MM.1S (cell line): ENCODE measurements at regions not wholly inside any gene's neighbourhood (a gene's known extent, or its start where the extent isn't known, plus 50 kb on each side); places are given as distances from the start of the nearest gene placed in this dataset.

Source experiments
- DNase-seq: peaks from one replicate; pipeline ENCODE4 v3.0.0-alpha.2; 2015
- H2AFZ ChIP-seq: fragments of 300-600 bp; sonication (generic); 2 replicates; pipeline ENCODE4 v1.6.0; 2016; ENCODE audit warnings: antibody characterized with exemption, low read length
- H3F3A ChIP-seq: fragments of 300-600 bp; sonication (generic); 2 replicates; pipeline ENCODE4 v1.6.1; 2016; ENCODE audit warnings: mild to moderate bottlenecking, antibody characterized with exemption, low read length, moderate library complexity, mixed read lengths; ENCODE audit not compliant: insufficient read depth
- H3K27ac ChIP-seq: fragments of 300-600 bp; sonication (generic); 2 replicates; pipeline ENCODE4 v1.5.1; 2016; ENCODE audit warnings: mild to moderate bottlenecking, low read length
- H3K27me3 ChIP-seq: fragments of 300-600 bp; sonication (generic); replicated peaks from 2 replicates; pipeline ENCODE4 v1.6.0; 2016; ENCODE audit warnings: low read length; ENCODE audit not compliant: insufficient read depth
- H3K36me3 ChIP-seq: fragments of 300-600 bp; sonication (generic); replicated peaks from 2 replicates; pipeline ENCODE4 v1.6.1; 2016; ENCODE audit warnings: mild to moderate bottlenecking, low read length, mixed read lengths; ENCODE audit not compliant: insufficient read depth
- H3K4me1 ChIP-seq: fragments of 300-600 bp; sonication (generic); 2 replicates; pipeline ENCODE4 v1.6.1; 2016; ENCODE audit warnings: low read length, mixed read lengths
- H3K4me2 ChIP-seq: fragments of 300-600 bp; sonication (generic); 2 replicates; pipeline ENCODE4 v1.6.0; 2016; ENCODE audit warnings: low read depth, low read length
- H3K4me3 ChIP-seq: fragments of 300-600 bp; sonication (generic); 2 replicates; pipeline ENCODE4 v1.5.1; 2016; ENCODE audit warnings: low read length, mixed read lengths
- H3K79me2 ChIP-seq: fragments of 300-600 bp; sonication (generic); 2 replicates; pipeline ENCODE4 v1.6.1; 2016; ENCODE audit warnings: mixed run types, low read length, mixed read lengths
- H3K9ac ChIP-seq: fragments of 300-600 bp; sonication (generic); 2 replicates; pipeline ENCODE4 v1.6.1; 2016; ENCODE audit warnings: low read length, mixed read lengths
- H3K9me2 ChIP-seq: fragments of 300-600 bp; sonication (generic); replicated peaks from 2 replicates; pipeline ENCODE4 v1.6.1; 2016; ENCODE audit warnings: mild to moderate bottlenecking, low read length, mixed read lengths; ENCODE audit not compliant: insufficient read depth
- H3K9me3 ChIP-seq: fragments of 300-600 bp; sonication (generic); replicated peaks from 2 replicates; pipeline ENCODE4 v1.6.1; 2016; ENCODE audit warnings: mild to moderate bottlenecking, low read length, mixed read lengths; ENCODE audit not compliant: insufficient read depth
- H4K20me1 ChIP-seq: fragments of 300-600 bp; sonication (generic); 2 replicates; pipeline ENCODE4 v1.6.1; 2016; ENCODE audit warnings: mild to moderate bottlenecking, low read length, moderate library complexity, mixed read lengths; ENCODE audit not compliant: insufficient read depth
- EZH2 ChIP-seq: fragments of 300-600 bp; sonication (generic); optimal IDR thresholded peaks from 2 replicates; pipeline ENCODE3; 2017; ENCODE audit warnings: low read depth, mild to moderate bottlenecking, antibody characterized with exemption, low read length, mixed read lengths
- EZH2phosphoT487 ChIP-seq: fragments of 300-600 bp; sonication (generic); IDR thresholded peaks from 2 replicates; pipeline ENCODE4 v1.6.1; 2018; ENCODE audit warnings: antibody characterized with exemption, low read length
- TF ChIP-seq, protein P1 (sequence below): fragments of 300-600 bp; sonication (generic); IDR thresholded peaks from 2 replicates; pipeline ENCODE4 v1.5.1; 2016; ENCODE audit warnings: antibody characterized with exemption, low read length, mixed read lengths

DNA sequence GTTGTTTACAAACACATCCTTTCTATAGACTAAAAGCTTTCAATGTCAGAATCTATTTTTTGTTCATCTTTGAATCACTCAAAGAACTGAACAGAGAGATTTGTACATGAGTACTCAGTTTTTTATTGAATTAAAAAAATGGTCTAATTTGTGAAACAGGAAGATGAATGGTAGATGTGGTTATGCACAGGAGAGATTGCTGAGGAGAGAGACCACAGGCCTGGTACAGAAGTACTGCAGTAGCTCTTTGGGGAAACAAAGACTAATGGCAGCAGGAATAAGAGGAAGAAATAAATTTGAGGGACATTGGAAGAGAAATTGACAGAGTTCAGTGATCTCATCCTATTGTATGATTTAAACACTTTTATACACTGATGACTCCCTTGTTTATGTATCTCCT lies 222.0 kb upstream of the ARGLU1 start:
- Histone ChIP-seq H3K9me3 (no peaks in the 10 kb centered on the region), H3K9ac (no peak overlapping the region), H3K4me1 (no peaks in the 10 kb centered on the region), H3F3A (no peaks in the 10 kb centered on the region), H3K36me3 (no peaks in the 10 kb centered on the region), H3K4me3 (no peak overlapping the region), H3K4me2 (no peak overlapping the region), H3K79me2 (no peaks in the 10 kb centered on the region), H3K9me2 (no peaks in the 10 kb centered on the region), H4K20me1 (no peaks in the 10 kb centered on the region), H2AFZ (no peak overlapping the region), H3K27ac (no peak overlapping the region), H3K27me3 (no peaks in the 10 kb centered on the region)
- TF ChIP-seq, protein P1, sequence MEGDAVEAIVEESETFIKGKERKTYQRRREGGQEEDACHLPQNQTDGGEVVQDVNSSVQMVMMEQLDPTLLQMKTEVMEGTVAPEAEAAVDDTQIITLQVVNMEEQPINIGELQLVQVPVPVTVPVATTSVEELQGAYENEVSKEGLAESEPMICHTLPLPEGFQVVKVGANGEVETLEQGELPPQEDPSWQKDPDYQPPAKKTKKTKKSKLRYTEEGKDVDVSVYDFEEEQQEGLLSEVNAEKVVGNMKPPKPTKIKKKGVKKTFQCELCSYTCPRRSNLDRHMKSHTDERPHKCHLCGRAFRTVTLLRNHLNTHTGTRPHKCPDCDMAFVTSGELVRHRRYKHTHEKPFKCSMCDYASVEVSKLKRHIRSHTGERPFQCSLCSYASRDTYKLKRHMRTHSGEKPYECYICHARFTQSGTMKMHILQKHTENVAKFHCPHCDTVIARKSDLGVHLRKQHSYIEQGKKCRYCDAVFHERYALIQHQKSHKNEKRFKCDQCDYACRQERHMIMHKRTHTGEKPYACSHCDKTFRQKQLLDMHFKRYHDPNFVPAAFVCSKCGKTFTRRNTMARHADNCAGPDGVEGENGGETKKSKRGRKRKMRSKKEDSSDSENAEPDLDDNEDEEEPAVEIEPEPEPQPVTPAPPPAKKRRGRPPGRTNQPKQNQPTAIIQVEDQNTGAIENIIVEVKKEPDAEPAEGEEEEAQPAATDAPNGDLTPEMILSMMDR: no peak
- no peak for TF ChIP-seq EZH2phosphoT487
- TF ChIP-seq EZH2: no peak
- no peak for DNase-seq

- Histone ChIP-seq H4K20me1 (no peaks in the 10 kb centered on the region), H3K9me3 (no peaks in the 10 kb centered on the region), H3K79me2 (no peaks in the 10 kb centered on the region), H3F3A (no peaks in the 10 kb centered on the region), H3K27me3 (no peaks in the 10 kb centered on the region), H2AFZ (no peak overlapping the region), H3K4me3 (no peak overlapping the region), H3K9ac (no peak overlapping the region), H3K27ac (no peak overlapping the region), H3K9me2 (no peaks in the 10 kb centered on the region), H3K36me3 (no peaks in the 10 kb centered on the region), H3K4me2 (no peak overlapping the region), H3K4me1 (no peaks in the 10 kb centered on the region)
- TF ChIP-seq, protein P1: no peak
- no peak for TF ChIP-seq EZH2phosphoT487
- no peak for TF ChIP-seq EZH2
- DNase-seq: no peak
Observed at GRCh38 chr13:106786006-106786563, 218.1 kb upstream of the ARGLU1 start.

- no peaks in the 10 kb centered on the region for H4K20me1 ChIP-seq
- no peaks in the 10 kb centered on the region for H3K4me1 ChIP-seq
- no peaks in the 10 kb centered on the region for H3K27me3 ChIP-seq
- no peak overlapping the region for H3K9ac ChIP-seq
- no peaks in the 10 kb centered on the region for H3K36me3 ChIP-seq
- no peaks in the 10 kb centered on the region for H3K9me2 ChIP-seq
- no peak overlapping the region for H2AFZ ChIP-seq
- no peak overlapping the region for H3K4me2 ChIP-seq
- DNase-seq: no peak
- TF ChIP-seq EZH2phosphoT487 (no peak), EZH2 (no peak)
- TF ChIP-seq, protein P1: no peak
- H3F3A ChIP-seq: no peaks in the 10 kb centered on the region
- H3K9me3 ChIP-seq: no peaks in the 10 kb centered on the region
- no peak overlapping the region for H3K4me3 ChIP-seq
- no peak overlapping the region for H3K27ac ChIP-seq
- H3K79me2 ChIP-seq: no peaks in the 10 kb centered on the region
Observed at GRCh38 chr13:106774621-106775020, 206.7 kb upstream of the ARGLU1 start.
